SK-N-SH treated with all-trans-retinoic acid at 6 μM for 48 hours (cell line): ENCODE measurements at regions not wholly inside any gene's neighbourhood (a gene's known extent, or its start where the extent isn't known, plus 50 kb on each side); places are given as distances from the start of the nearest gene placed in this dataset.

Experiments used
- ESRRG ChIP-seq: fragments of 250-450 bp; sonication (Bioruptor Pico); IDR thresholded peaks from 2 replicates; pipeline ENCODE4 v1.6.1; 2021; ENCODE audit warnings: mild to moderate bottlenecking
- ISL1 ChIP-seq: fragments of 250-450 bp; sonication (Bioruptor Pico); IDR thresholded peaks from 2 replicates; pipeline ENCODE4 v2.1.2; 2022; ENCODE audit warnings: mild to moderate bottlenecking, moderate library complexity
- OSR1 ChIP-seq: fragments of 250-450 bp; sonication (Bioruptor Pico); IDR thresholded peaks from 2 replicates; pipeline ENCODE4 v1.8.0; 2022; ENCODE audit warnings: moderate library complexity, mild to moderate bottlenecking, inconsistent platforms
- PATZ1 ChIP-seq: fragments of 250-450 bp; sonication (Bioruptor Pico); IDR thresholded peaks from 2 replicates; pipeline ENCODE4 v1.8.0; 2020; ENCODE audit warnings: mild to moderate bottlenecking, moderate library complexity, borderline replicate concordance
- PPARA ChIP-seq: fragments of 250-450 bp; sonication (Bioruptor Pico); IDR thresholded peaks from 2 replicates; pipeline ENCODE4 v1.5.0; 2020; ENCODE audit warnings: mild to moderate bottlenecking, borderline replicate concordance
- RARB ChIP-seq: fragments of 250-450 bp; sonication (Bioruptor Pico); IDR thresholded peaks from 2 replicates; pipeline ENCODE4 v1.8.0; 2021; ENCODE audit warnings: mild to moderate bottlenecking, moderate library complexity
- TSHZ2 ChIP-seq: fragments of 250-450 bp; sonication (Bioruptor Pico); IDR thresholded peaks from 2 replicates; pipeline ENCODE4 v1.5.0; 2020; ENCODE audit warnings: mild to moderate bottlenecking, moderate library complexity
- ZNF70 ChIP-seq: fragments of 450-650 bp; formaldehyde crosslinking; IDR thresholded peaks from 2 replicates; pipeline ENCODE4 v1.5.0; 2020; ENCODE audit warnings: mild to moderate bottlenecking, moderate library complexity

- TF ChIP-seq PPARA, result no peak
- TF ChIP-seq ZNF70, result no peak
- TF ChIP-seq ESRRG (CRISPR knock-in tag), result no peak
- TF ChIP-seq RARB, result no peak
- TF ChIP-seq TSHZ2 (CRISPR knock-in tag), result no peak
- no peak for TF ChIP-seq PATZ1 (CRISPR knock-in tag)
- TF ChIP-seq ISL1, result no peak
- TF ChIP-seq OSR1 (CRISPR knock-in tag), result no peak
Observed at GRCh38 chr9:7452378-7452777, 347.2 kb downstream of the DMAC1 start.
